Activated T-helper 1 cell treated with anti-CD3 and anti-CD28 coated beads, Interleukin-12 subunit alpha, Interleukin-12 subunit beta, Interleukin-2, Interleukin-4 antibody, amounts not matched to agents 30 ng/mL and 10 ng/mL and 1 ng/mL, durations not matched to agents 14 hours and 24 hours and 36 hours (primary cell): ENCODE measurements at regions not wholly inside any gene's neighbourhood (a gene's known extent, or its start where the extent isn't known, plus 50 kb on each side); places are given as distances from the start of the nearest gene placed in this dataset.
A peak's percentile ranks its signal among the peaks of the same experiment; 100 is the strongest.

Experiments used
- DNase-seq: peaks from one replicate; pipeline ENCODE4 v3.0.0; 2021; ENCODE audit warnings: low spot score
- H3K27ac Mint-ChIP-seq: one replicate; pipeline ENCODE4 v1.8.0; 2021; ENCODE audit warnings: mild to moderate bottlenecking, mixed read lengths
- H3K27me3 Mint-ChIP-seq: one replicate; pipeline ENCODE4 v1.8.0; 2022; ENCODE audit warnings: mild to moderate bottlenecking, moderate library complexity, mixed read lengths; ENCODE audit not compliant: insufficient read depth
- H3K36me3 Mint-ChIP-seq: one replicate; pipeline ENCODE4 v1.8.0; 2021; ENCODE audit warnings: low read depth, mixed read lengths
- H3K4me1 Mint-ChIP-seq: one replicate; pipeline ENCODE4 v1.8.0; 2021; ENCODE audit warnings: low read depth, mixed read lengths
- H3K4me3 Mint-ChIP-seq: one replicate; pipeline ENCODE4 v1.8.0; 2021; ENCODE audit warnings: mild to moderate bottlenecking, moderate library complexity, mixed read lengths
- H3K9me3 Mint-ChIP-seq: one replicate; pipeline ENCODE4 v1.8.0; 2021; ENCODE audit warnings: mixed read lengths
- intact Hi-C: fragments of 100-400 bp; cut with micrococcal nuclease; formaldehyde crosslinking; loops from one replicate; pipeline ENCODE4 v1.15.1; 2024

- no peaks in the 10 kb centered on the region for H3K36me3 Mint-ChIP-seq
- intact Hi-C loops: no loop called here
- H3K27me3 Mint-ChIP-seq: peaks cover 1% of the 10 kb centered on the region
- H3K4me3 Mint-ChIP-seq: no peak overlapping the region
- no peaks in the 10 kb centered on the region for H3K4me1 Mint-ChIP-seq
- no peak for DNase-seq
- no peaks in the 10 kb centered on the region for H3K9me3 Mint-ChIP-seq
- no peak overlapping the region for H3K27ac Mint-ChIP-seq
Observed at GRCh38 chr5:155738616-155739015, 588.3 kb upstream of the SGCD start.

DNA sequence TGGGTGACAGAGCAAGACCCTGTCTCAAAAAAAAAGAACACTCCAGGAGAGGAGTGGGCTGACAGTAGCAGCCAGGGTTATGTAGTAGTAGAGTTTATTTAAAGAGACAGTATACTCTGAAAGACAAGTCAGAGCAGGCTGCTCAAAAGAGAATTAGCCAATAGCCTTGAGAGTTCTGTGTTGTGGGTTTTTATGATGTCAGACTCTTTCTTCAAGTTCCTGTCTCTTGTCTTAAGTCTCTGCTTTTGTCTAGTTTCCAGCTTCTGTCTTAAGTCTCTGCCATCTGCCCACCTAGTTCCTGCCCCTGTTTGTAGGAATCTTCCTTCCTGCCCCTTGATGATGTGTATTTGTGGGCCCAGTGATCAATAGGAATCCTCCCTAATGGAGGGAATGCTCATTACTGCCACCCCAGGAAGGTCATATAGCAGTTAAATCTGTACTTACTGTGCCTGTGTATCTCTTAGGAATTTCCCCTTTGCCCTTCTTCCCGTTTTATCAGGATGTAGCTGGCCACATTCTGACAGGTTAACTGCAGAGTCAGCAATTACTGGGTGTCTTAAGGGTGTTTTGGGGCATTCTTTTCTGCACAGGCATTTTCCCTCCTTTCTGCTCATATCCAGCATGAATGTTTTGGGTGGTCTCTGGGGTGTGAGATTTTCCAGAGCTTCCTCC, 580.5 kb upstream of the SGCD start:
- Mint-ChIP-seq H3K4me1 (no peaks in the 10 kb centered on the region), H3K4me3 (no peak overlapping the region), H3K27ac (no peak overlapping the region), H3K9me3 (no peaks in the 10 kb centered on the region), H3K36me3 (no peaks in the 10 kb centered on the region), H3K27me3 (peaks cover 2% of the 10 kb centered on the region)
- intact Hi-C loops: no loop called here
- no peak for DNase-seq

GRCh38 chr5:155750101-155750500, 576.9 kb upstream of the SGCD start:
- peaks cover 2% of the 10 kb centered on the region for H3K27me3 Mint-ChIP-seq
- no peak overlapping the region for H3K4me3 Mint-ChIP-seq
- no peaks in the 10 kb centered on the region for H3K9me3 Mint-ChIP-seq
- H3K4me1 Mint-ChIP-seq: no peaks in the 10 kb centered on the region
- DNase-seq: no peak
- intact Hi-C loops: no loop called here
- no peak overlapping the region for H3K27ac Mint-ChIP-seq
- no peaks in the 10 kb centered on the region for H3K36me3 Mint-ChIP-seq

DNA sequence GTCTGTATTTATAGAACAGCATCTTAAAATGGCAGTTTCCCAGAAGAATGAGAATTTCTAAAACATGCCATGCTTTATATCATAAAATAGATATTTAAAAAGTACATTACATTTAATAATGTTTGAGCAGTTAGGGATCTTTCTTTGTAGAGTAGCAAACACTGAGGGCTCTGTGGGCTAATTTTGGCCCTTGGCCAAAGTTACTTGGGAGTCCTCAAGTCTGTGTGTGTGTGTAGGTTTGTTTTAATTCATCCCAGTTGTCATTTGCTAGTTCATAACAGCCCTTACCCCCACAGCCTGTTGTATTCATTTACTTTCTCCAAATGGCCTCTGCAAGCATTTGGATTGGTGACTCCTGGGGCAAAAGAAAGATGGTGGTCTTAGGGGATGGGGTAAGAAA, 576.4 kb upstream of the SGCD start:
- intact Hi-C loops: no loop called here
- no peaks in the 10 kb centered on the region for H3K4me1 Mint-ChIP-seq
- no peaks in the 10 kb centered on the region for H3K36me3 Mint-ChIP-seq
- no peaks in the 10 kb centered on the region for H3K9me3 Mint-ChIP-seq
- no peak for DNase-seq
- no peak overlapping the region for H3K27ac Mint-ChIP-seq
- H3K27me3 Mint-ChIP-seq: peaks cover 2% of the 10 kb centered on the region
- H3K4me3 Mint-ChIP-seq: no peak overlapping the region

GRCh38 chr5:155753943-155754581, 572.9 kb upstream of the SGCD start:
- H3K27me3 Mint-ChIP-seq: no peaks in the 10 kb centered on the region
- no peak for DNase-seq
- H3K4me1 Mint-ChIP-seq: no peaks in the 10 kb centered on the region
- intact Hi-C loops: no loop called here
- no peaks in the 10 kb centered on the region for H3K36me3 Mint-ChIP-seq
- no peak overlapping the region for H3K27ac Mint-ChIP-seq
- H3K9me3 Mint-ChIP-seq: no peaks in the 10 kb centered on the region
- H3K4me3 Mint-ChIP-seq: no peak overlapping the region

DNA sequence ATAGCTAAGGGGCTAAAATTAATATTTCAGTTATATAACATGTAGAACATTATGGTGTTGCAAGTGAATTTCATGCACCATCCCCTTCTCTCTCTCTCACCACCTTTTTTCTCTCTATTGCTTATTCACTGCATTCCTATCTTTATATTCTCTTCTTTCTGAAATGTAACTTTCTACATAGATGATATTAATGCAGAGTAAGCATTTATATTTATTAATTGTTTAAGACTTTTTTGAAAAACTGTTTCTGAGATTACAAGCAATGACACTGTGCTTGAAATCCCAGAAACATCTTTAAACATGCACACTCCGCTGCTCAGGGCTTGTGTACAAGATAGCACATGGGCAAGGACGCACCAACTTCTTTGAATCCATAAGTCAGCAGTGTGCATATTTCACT, 567.7 kb upstream of the SGCD start:
- H3K36me3 Mint-ChIP-seq: peaks cover 5% of the 10 kb centered on the region
- no peak overlapping the region for H3K27ac Mint-ChIP-seq
- no peaks in the 10 kb centered on the region for H3K27me3 Mint-ChIP-seq
- no peak for DNase-seq
- H3K4me1 Mint-ChIP-seq: no peaks in the 10 kb centered on the region
- H3K4me3 Mint-ChIP-seq: no peak overlapping the region
- intact Hi-C loops: no loop called here
- peaks cover 19% of the 10 kb centered on the region for H3K9me3 Mint-ChIP-seq

DNA sequence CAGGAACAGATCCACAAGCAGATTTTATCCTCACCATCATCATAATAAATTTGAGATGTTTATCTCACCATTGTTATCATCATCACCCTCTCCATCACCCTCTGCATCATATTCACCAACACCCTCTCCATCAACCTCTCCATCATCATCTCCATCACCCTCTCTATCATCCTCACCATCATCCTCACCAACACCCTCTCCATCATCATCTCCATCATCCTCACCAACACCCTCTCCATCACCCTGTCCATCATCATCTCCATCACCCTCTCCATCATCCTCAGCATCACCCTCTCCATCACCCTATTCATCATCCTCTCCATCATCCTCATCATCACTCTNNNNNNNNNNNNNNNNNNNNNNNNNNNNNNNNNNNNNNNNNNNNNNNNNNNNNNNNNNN, 567.0 kb upstream of the SGCD start:
- intact Hi-C loops: no loop called here
- no peak overlapping the region for H3K27ac Mint-ChIP-seq
- H3K36me3 Mint-ChIP-seq: peaks cover 5% of the 10 kb centered on the region
- peaks cover 19% of the 10 kb centered on the region for H3K9me3 Mint-ChIP-seq
- H3K27me3 Mint-ChIP-seq: no peaks in the 10 kb centered on the region
- H3K4me3 Mint-ChIP-seq: no peak overlapping the region
- DNase-seq: no peak
- no peaks in the 10 kb centered on the region for H3K4me1 Mint-ChIP-seq

- Mint-ChIP-seq H3K9me3 (peaks cover 19% of the 10 kb centered on the region), H3K27ac (peak overlapping the region; percentile 41), H3K27me3 (no peaks in the 10 kb centered on the region), H3K4me3 (no peak overlapping the region), H3K36me3 (peaks cover 5% of the 10 kb centered on the region), H3K4me1 (no peaks in the 10 kb centered on the region)
- intact Hi-C loops: no loop called here
- no peak for DNase-seq
Observed at GRCh38 chr5:155761502-155761901, 565.5 kb upstream of the SGCD start.

GRCh38 chr5:155765715-155766114, 561.2 kb upstream of the SGCD start:
- no peak overlapping the region for H3K4me3 Mint-ChIP-seq
- intact Hi-C loops: no loop called here
- H3K4me1 Mint-ChIP-seq: peaks cover 5% of the 10 kb centered on the region
- no peaks in the 10 kb centered on the region for H3K27me3 Mint-ChIP-seq
- peaks cover 5% of the 10 kb centered on the region for H3K36me3 Mint-ChIP-seq
- H3K27ac Mint-ChIP-seq: no peak overlapping the region
- peaks cover 13% of the 10 kb centered on the region for H3K9me3 Mint-ChIP-seq
- no peak for DNase-seq

- H3K27me3 Mint-ChIP-seq: peaks cover 2% of the 10 kb centered on the region
- DNase-seq: no peak
- H3K36me3 Mint-ChIP-seq: no peaks in the 10 kb centered on the region
- H3K9me3 Mint-ChIP-seq: peaks cover 2% of the 10 kb centered on the region
- no peak overlapping the region for H3K27ac Mint-ChIP-seq
- no peak overlapping the region for H3K4me3 Mint-ChIP-seq
- peaks cover 5% of the 10 kb centered on the region for H3K4me1 Mint-ChIP-seq
- intact Hi-C loops: no loop called here
Observed at GRCh38 chr5:155767470-155767869, 559.5 kb upstream of the SGCD start.

DNA sequence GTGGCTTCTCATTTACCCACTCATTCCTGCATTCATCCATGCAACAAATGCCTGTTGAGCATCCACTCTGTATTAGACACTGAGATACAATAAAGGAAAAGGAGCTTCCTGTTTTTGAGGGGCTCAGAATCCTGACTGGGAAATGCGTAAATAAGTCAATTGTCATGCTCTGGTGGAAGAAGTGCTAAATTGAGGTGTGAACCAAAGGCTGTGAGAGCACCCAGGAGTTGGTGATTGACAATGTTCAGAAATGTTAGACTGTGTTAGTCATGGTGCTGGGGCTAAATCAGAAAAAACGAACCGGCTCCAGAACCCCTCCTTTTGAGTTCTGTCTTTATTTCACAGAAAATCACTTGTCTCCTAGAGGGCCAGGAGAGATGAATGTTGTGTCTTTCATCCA, 558.6 kb upstream of the SGCD start:
- Mint-ChIP-seq H3K27me3 (peaks cover 2% of the 10 kb centered on the region), H3K36me3 (no peaks in the 10 kb centered on the region), H3K27ac (no peak overlapping the region), H3K4me1 (peaks cover 5% of the 10 kb centered on the region), H3K9me3 (no peaks in the 10 kb centered on the region), H3K4me3 (no peak overlapping the region)
- no peak for DNase-seq
- intact Hi-C loops: no loop called here

DNA sequence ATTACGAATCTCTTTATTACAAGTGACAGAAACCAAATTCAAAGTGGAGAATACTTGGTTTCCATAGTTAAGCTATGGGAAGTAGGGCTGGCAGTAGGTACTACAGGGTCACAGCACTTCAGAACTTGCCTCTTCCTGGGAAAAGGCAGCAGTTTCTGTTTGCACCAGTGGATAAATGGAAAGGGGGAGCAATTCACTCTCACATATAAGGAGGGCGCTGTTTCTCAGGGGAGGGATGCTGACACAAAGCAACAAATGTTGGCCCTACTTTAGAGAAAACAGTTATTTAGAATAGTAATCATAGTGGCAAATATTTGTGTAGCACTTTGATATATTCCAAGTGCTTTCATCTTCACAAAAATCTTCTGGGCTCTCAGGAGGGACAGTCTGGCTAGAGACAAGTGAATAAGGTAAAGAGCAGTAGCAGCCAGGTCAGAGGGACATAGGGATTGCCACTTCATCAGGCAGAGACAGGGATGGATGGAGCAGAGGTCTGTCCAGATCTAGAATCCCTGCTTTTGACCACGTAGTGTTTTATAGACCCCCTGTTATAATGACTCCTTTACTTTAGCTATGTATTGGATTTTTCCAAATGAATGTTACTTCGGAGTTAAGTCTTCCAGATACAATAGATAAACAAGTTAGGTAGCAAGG, 554.8 kb upstream of the SGCD start:
- peaks cover 4% of the 10 kb centered on the region for H3K4me1 Mint-ChIP-seq
- DNase-seq: no peak
- H3K9me3 Mint-ChIP-seq: no peaks in the 10 kb centered on the region
- H3K36me3 Mint-ChIP-seq: no peaks in the 10 kb centered on the region
- no peak overlapping the region for H3K4me3 Mint-ChIP-seq
- intact Hi-C loops: no loop called here
- H3K27me3 Mint-ChIP-seq: peaks cover 2% of the 10 kb centered on the region
- H3K27ac Mint-ChIP-seq: no peak overlapping the region

DNA sequence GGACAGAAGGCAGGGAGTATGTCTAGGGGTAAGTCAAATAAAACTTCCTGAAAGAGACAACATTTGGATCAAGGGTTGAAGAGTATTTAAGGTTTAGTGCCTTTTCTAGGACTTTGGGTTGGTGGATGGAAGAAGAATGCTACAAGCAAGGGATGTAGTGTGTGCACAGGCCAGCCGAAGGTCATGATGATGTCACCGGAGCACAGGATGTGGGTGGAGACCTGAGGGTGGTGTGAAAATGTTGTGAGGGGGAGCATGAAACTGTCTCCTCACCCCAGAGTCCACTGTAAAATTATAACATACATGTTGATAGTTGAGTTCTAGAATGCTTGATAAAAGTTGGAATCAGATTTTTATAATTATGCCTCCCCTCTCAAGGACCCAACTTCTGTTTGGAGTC, 553.3 kb upstream of the SGCD start:
- Mint-ChIP-seq H3K36me3 (no peaks in the 10 kb centered on the region), H3K4me1 (no peaks in the 10 kb centered on the region), H3K9me3 (no peaks in the 10 kb centered on the region), H3K4me3 (no peak overlapping the region), H3K27ac (no peak overlapping the region), H3K27me3 (peaks cover 4% of the 10 kb centered on the region)
- DNase-seq: no peak
- intact Hi-C loops: no loop called here
